Esophagus muscularis mucosa (tissue), 3 donors: ENCODE measurements at regions not wholly inside any gene's neighbourhood (a gene's known extent, or its start where the extent isn't known, plus 50 kb on each side); places are given as distances from the start of the nearest gene placed in this dataset.

Experiments used
- POLR2AphosphoS5 ChIP-seq, 2 donors: sonication (generic); formaldehyde crosslinking; IDR thresholded peaks; one replicate each; pipeline ENCODE4 v1.6.1; 2017; ENCODE audit warnings: antibody characterized with exemption in 2 of 2
- TF ChIP-seq, protein P1 (sequence below), 3 experiments: fragments of 200-600 bp in 2 of 3; fragments of 450-650 bp in 1 of 3; sonication (generic) in 2 of 3; IDR thresholded peaks; one replicate each; pipeline ENCODE4 v1.5.1; 2017 to 2019; ENCODE audit warnings: antibody characterized with exemption in 3 of 3, mild to moderate bottlenecking in 2 of 3, moderate library complexity in 1 of 3

DNA sequence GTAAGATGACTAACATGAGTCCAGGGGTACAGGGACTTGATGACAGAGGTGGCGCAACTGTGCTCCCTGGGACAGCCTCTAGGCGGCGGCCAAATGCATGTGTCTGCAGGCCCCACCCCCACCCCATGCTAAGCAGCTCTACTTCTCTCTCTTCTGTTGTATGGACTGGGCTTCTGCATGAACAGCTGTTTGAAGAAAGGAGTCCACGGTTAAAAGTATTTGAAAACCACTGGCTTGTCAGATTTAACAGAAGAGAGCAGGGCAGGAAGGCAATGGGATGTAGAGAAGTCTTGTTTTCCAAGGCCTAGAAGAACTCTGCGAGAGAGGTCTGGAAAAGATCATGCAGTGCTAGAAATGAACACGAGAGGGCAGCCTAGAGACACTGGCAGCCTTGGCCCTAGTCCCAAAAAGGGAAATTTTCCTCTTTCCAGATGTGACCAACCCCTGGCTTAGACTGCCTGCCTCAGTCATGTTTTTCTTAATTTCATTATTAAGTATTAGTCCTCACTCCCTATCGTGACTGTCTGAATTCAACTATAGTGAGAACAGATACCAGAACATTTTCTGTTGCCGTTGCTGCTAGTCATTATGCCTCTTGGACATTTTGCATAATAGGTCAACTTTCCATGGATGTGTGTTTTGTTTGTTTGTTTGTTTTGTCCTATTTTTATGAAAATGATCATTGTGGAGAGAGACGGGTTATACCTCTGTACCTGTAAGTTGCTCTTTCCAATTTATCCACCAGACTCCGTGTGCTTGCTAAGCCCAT lies 265.0 kb downstream of the ADGRG6 start:
- TF ChIP-seq, protein P1, sequence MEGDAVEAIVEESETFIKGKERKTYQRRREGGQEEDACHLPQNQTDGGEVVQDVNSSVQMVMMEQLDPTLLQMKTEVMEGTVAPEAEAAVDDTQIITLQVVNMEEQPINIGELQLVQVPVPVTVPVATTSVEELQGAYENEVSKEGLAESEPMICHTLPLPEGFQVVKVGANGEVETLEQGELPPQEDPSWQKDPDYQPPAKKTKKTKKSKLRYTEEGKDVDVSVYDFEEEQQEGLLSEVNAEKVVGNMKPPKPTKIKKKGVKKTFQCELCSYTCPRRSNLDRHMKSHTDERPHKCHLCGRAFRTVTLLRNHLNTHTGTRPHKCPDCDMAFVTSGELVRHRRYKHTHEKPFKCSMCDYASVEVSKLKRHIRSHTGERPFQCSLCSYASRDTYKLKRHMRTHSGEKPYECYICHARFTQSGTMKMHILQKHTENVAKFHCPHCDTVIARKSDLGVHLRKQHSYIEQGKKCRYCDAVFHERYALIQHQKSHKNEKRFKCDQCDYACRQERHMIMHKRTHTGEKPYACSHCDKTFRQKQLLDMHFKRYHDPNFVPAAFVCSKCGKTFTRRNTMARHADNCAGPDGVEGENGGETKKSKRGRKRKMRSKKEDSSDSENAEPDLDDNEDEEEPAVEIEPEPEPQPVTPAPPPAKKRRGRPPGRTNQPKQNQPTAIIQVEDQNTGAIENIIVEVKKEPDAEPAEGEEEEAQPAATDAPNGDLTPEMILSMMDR (IDR thresholded peaks at IDR 0.05) = peak; percentile 57 to 89 (median 64)
- TF ChIP-seq POLR2AphosphoS5 (IDR thresholded peaks at IDR 0.05) = no peak
